Right lobe of liver (tissue), 4 donors: ENCODE measurements at regions not wholly inside any gene's neighbourhood (a gene's known extent, or its start where the extent isn't known, plus 50 kb on each side); places are given as distances from the start of the nearest gene placed in this dataset.

ENCODE experiments used
- POLR2A ChIP-seq: fragments of 450-650 bp; IDR thresholded peaks from one replicate; pipeline ENCODE4 v1.6.1; 2017; ENCODE audit warnings: antibody characterized with exemption, mild to moderate bottlenecking
- TF ChIP-seq, protein P1 (sequence below), 4 donors: fragments of 200-600 bp in 3 of 4; fragments of 450-650 bp in 1 of 4; IDR thresholded peaks; one replicate each; pipeline versions ENCODE4 v1.5.1 to v1.8.0; 2016 to 2022; ENCODE audit warnings: antibody characterized with exemption in 4 of 4, mild to moderate bottlenecking in 2 of 4
- donor health status: DM: no; HTN: no; CAD: no.
- donor health status: DM: no; HTN: no; CAD: no.
- donor health status: DM: no; HTN: yes; CAD: no.

DNA sequence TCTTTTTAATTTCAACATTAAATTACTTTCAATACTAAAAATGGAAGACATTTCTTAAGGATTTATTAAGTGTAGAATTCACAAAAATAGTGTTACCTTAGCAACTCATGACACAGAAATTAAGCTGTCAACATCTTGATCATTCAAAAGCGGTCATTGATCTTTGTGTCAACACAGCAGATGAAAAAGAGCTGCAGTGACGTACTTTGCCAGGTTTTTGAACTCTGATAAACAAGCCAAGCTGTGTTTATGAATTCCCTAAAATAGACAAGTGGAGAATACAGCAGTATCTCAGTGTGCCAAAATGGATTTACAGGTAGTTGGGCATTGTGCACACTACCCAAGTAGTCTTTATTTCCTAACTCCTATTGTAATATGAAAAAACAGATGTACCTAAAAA, 1141.8 kb upstream of the PCDH7 start:
- TF ChIP-seq, protein P1, sequence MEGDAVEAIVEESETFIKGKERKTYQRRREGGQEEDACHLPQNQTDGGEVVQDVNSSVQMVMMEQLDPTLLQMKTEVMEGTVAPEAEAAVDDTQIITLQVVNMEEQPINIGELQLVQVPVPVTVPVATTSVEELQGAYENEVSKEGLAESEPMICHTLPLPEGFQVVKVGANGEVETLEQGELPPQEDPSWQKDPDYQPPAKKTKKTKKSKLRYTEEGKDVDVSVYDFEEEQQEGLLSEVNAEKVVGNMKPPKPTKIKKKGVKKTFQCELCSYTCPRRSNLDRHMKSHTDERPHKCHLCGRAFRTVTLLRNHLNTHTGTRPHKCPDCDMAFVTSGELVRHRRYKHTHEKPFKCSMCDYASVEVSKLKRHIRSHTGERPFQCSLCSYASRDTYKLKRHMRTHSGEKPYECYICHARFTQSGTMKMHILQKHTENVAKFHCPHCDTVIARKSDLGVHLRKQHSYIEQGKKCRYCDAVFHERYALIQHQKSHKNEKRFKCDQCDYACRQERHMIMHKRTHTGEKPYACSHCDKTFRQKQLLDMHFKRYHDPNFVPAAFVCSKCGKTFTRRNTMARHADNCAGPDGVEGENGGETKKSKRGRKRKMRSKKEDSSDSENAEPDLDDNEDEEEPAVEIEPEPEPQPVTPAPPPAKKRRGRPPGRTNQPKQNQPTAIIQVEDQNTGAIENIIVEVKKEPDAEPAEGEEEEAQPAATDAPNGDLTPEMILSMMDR (IDR thresholded peaks at IDR 0.05): no peak
- TF ChIP-seq POLR2A: no peak
